Omental fat pad (tissue), 3 donors: ENCODE measurements at regions not wholly inside any gene's neighbourhood (a gene's known extent, or its start where the extent isn't known, plus 50 kb on each side); places are given as distances from the start of the nearest gene placed in this dataset.

Source experiments
- ATAC-seq: fragments of 150-250 bp; one replicate; pipeline ENCODE4 v1.9.1; 2016; ENCODE audit warnings: mild to moderate bottlenecking, moderate library complexity; ENCODE audit not compliant: low FRiP score
- DNase-seq: peaks from one replicate; pipeline ENCODE4 v3.0.0-alpha.2; 2019; ENCODE audit warnings: low spot score
- TF ChIP-seq, protein P1 (sequence below), 3 donors: fragments of 450-650 bp; IDR thresholded peaks; one replicate each; pipeline ENCODE4 v1.5.1; 2016 to 2017; ENCODE audit warnings: antibody characterized with exemption in 3 of 3, mild to moderate bottlenecking in 3 of 3, moderate library complexity in 2 of 3

DNA sequence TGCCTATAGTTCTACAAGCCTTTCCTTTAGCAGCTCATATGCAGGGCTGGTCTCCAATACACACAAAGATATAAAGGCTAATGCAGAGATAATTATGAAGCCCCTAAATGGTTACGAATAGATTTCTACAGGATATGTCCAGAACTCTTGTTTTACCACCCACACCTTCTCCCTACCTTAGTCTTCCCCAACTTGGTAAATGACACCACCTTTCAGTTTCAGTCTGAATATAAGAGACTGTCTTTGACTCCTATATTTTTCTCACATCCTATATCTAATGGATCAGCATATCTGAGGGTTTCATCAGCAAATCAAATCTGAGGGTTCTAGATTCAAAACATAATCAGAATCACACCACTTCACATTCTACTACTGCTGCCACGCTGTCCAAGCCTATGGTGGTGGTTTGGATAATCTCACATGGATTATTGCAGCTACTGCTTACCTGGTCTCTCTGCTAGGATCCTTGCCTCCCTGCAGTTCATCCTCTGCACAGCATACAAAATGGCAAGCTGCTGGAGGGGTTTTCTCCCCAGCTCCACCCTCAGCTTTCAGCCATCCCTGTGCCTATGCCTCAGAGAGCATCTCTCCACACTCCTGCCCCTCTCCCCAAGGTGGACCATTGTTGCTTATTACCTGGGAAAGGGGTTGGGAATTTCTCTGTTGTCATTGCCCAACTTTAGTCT, 178.0 kb upstream of the SPOPL start:
- ATAC-seq (no peak), DNase-seq (no peak)
- TF ChIP-seq, protein P1, sequence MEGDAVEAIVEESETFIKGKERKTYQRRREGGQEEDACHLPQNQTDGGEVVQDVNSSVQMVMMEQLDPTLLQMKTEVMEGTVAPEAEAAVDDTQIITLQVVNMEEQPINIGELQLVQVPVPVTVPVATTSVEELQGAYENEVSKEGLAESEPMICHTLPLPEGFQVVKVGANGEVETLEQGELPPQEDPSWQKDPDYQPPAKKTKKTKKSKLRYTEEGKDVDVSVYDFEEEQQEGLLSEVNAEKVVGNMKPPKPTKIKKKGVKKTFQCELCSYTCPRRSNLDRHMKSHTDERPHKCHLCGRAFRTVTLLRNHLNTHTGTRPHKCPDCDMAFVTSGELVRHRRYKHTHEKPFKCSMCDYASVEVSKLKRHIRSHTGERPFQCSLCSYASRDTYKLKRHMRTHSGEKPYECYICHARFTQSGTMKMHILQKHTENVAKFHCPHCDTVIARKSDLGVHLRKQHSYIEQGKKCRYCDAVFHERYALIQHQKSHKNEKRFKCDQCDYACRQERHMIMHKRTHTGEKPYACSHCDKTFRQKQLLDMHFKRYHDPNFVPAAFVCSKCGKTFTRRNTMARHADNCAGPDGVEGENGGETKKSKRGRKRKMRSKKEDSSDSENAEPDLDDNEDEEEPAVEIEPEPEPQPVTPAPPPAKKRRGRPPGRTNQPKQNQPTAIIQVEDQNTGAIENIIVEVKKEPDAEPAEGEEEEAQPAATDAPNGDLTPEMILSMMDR (IDR thresholded peaks at IDR 0.05) = no peak

DNA sequence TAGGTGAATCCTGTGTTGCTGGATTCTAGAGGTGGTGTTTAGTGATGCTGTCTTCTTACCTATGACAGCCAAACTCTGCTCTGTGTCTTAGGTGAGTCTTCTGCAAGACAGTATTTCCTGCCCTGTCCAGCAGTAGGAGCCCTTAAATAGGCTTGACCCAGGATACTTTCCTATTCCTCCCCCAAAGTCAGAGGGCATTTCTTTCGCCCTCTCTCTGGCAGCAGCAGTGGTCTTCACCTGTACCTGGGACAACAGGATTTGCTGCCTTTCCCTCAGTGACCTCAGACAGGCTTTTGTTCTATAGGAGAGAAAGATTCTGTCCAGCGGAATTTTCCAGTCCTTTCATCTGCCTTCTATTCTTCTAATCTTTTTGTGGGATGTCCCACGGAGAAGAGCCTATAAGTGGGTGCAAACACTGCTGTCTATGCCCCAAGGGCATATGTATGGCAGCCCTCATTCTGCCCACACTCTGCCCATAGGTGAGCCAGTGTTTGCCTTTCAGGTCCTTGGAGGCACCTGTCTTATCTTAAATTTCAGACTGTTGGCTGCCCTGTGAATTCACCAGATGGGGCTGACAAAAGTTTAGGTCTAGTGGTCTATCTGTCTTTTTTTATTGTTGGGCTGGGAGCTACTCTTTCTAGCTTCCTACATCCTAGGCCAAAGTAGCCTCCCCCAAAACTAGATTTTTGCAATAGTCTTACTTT, 177.3 kb upstream of the SPOPL start:
- DNase-seq = no peak
- no peak for ATAC-seq
- TF ChIP-seq, protein P1 (IDR thresholded peaks at IDR 0.05) = no peak

DNA sequence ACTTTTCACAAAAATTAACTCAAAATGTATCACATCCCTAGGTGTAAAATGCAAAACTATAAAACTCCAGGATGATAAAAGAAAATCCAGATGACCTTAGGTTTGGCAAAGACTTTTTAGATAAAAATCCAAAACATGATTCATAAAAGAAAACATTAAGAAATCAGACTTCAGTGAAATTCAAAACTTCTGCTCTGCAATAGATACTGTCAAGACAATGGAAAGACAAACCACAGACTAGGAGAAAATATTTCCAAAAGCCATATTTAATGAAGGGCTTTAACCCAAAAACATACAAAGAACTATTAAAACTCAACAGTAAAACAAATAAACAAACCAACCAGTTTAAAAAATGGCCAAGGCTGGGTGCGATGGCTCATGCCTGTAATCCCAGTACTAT, 173.6 kb upstream of the SPOPL start:
- DNase-seq = no peak
- TF ChIP-seq, protein P1 (IDR thresholded peaks at IDR 0.05) = no peak
- no peak for ATAC-seq

DNA sequence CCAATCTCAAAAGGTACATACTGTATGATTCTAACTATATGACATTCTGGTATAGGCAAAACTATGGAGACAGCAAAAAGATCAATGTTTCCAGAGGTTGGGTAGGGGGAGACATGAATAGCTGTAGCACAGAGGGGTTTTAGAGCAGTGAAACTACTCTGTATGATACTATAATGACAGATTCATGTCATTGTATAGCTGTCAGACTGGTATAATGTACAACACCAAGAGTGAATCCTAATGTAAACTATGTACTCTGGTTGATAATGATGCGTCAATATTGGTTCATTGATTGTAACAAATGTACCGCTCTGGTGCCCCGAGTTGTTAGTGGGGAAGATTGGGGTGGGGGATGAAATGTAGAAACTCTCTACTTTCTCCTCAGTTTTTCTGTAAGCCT, 172.4 kb upstream of the SPOPL start:
- TF ChIP-seq, protein P1 (IDR thresholded peaks at IDR 0.05) = no peak
- DNase-seq (no peak), ATAC-seq (no peak)

DNA sequence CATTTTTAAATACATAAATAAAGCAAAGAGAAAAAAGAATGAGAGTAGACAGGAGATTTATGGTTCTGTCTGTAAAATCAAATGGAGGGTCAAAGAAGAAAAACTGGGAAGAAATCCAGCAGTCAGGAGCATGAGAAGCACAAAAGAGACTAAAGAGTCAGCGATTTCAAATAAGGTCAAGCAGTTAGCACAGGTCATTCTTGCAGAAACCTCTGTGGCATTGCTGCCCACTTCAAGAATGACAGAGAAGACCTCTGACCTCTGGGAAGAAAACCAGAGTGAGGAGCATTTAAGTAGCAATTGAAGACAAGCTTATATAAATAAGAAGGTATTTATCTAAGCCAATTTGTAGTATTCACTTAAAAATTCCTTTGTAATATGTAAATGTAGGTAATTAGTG, 172.0 kb upstream of the SPOPL start:
- ATAC-seq (no peak), DNase-seq (no peak)
- TF ChIP-seq, protein P1 (IDR thresholded peaks at IDR 0.05) = no peak

DNA sequence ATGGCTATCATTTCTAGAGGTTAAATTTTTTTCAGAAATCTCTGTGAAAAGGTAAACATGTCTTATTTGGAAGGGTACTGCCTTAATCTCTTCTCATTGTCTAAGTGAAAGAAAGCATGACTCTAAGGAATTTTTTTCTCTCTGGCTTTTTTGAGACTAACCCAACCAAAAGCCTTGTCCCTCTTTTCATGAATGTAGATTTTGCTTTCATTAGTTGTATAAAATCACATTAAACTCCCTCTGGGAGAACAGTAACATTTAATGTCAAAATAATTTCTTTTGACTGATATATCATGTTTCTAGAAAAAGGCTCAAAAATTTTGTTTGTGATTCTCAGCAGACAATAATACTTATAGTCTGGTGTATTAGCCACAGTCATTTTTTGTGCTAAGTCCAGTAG, 168.4 kb upstream of the SPOPL start:
- DNase-seq (no peak), ATAC-seq (no peak)
- TF ChIP-seq, protein P1 (IDR thresholded peaks at IDR 0.05) = no peak

DNA sequence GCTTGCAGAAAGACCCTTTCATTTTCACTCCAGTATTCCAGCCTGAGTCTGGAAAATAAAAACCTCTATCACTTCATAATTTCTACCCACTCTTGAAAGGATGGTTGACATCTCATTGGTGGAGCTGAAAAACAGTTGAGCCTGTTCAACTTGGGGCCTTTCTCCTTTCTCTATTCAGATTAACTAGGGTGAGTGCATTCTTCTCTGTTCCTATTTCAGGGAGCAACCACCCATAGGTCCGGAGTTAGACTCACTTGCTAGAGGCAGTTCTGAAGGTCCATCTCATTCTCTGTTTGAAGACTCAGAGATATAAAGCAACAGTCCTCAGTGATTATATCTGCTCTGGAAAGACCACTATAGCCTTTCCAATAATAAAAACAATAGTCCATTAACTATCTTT, 167.9 kb upstream of the SPOPL start:
- no peak for DNase-seq
- no peak for ATAC-seq
- TF ChIP-seq, protein P1 (IDR thresholded peaks at IDR 0.05) = no peak
